ENCODE measurements at regions not wholly inside any gene's neighbourhood (a gene's known extent, or its start where the extent isn't known, plus 50 kb on each side); places are given as distances from the start of the nearest gene placed in this dataset.

- DNase-seq, result no peak
These were observed 68.1 kb downstream of the HTR5A start for GRCh38 chr7:155138204-155138603.

- no peak for DNase-seq
These were observed 71.4 kb downstream of the HTR5A start for GRCh38 chr7:155141562-155141961.

- no peak for DNase-seq
These were observed 73.3 kb downstream of the HTR5A start for GRCh38 chr7:155143381-155143780.

GRCh38 chr7:155144371-155144770 lies 74.2 kb downstream of the HTR5A start:
- DNase-seq, result no peak

- no peak for DNase-seq
These were observed 75.5 kb downstream of the HTR5A start for GRCh38 chr7:155145477-155146255.

- no peak for DNase-seq
These were observed 77.0 kb downstream of the HTR5A start for GRCh38 chr7:155147172-155147571.

- no peak for DNase-seq
These were observed 77.5 kb downstream of the HTR5A start for GRCh38 chr7:155147624-155148023.

GRCh38 chr7:155153676-155154075 lies 83.6 kb downstream of the HTR5A start:
- DNase-seq, result no peak

- DNase-seq, result no peak
These were observed 84.5 kb downstream of the HTR5A start for GRCh38 chr7:155154586-155154985.

GRCh38 chr7:155161690-155162089 lies 91.6 kb downstream of the HTR5A start:
- no peak for DNase-seq

- no peak for DNase-seq
These were observed 92.3 kb downstream of the HTR5A start for GRCh38 chr7:155162422-155162821.

GRCh38 chr7:155163696-155164095 lies 93.6 kb downstream of the HTR5A start:
- DNase-seq, result no peak

- DNase-seq, result no peak
These were observed 94.2 kb downstream of the HTR5A start for GRCh38 chr7:155164316-155164715.

- no peak for DNase-seq
These were observed 96.0 kb downstream of the HTR5A start for GRCh38 chr7:155166108-155166507.

- DNase-seq, result no peak
These were observed 96.7 kb downstream of the HTR5A start for GRCh38 chr7:155166673-155167370.

GRCh38 chr7:155167706-155168365 lies 97.7 kb downstream of the HTR5A start:
- no peak for DNase-seq

GRCh38 chr7:155168597-155169480 lies 98.7 kb downstream of the HTR5A start:
- no peak for DNase-seq

GRCh38 chr7:155169498-155170065 lies 99.5 kb downstream of the HTR5A start:
- DNase-seq, result no peak

- no peak for DNase-seq
These were observed 100.2 kb downstream of the HTR5A start for GRCh38 chr7:155170331-155170730.

- no peak for DNase-seq
These were observed 102.0 kb downstream of the HTR5A start for GRCh38 chr7:155172141-155172540.

GRCh38 chr7:155173905-155174304 lies 103.8 kb downstream of the HTR5A start:
- no peak for DNase-seq

GRCh38 chr7:155178096-155178495 lies 108.0 kb downstream of the HTR5A start:
- no peak for DNase-seq

Data from CD4-positive, alpha-beta T cell treated with Interleukin-6 for 4 hours (primary cell).